ENCODE measurements at regions not wholly inside any gene's neighbourhood (a gene's known extent, or its start where the extent isn't known, plus 50 kb on each side); places are given as distances from the start of the nearest gene placed in this dataset.
A peak's percentile ranks its signal among the peaks of the same experiment; 100 is the strongest.

- no peaks in the 10 kb centered on the region for H3K36me3 Mint-ChIP-seq
- TF ChIP-seq CTCF (IDR thresholded peaks at IDR 0.05): no peak
- Histone ChIP-seq H3K4me2 (replicated peaks; ENCODE audit: extremely low read depth, low read length, poor library complexity, severe bottlenecking) (no peak overlapping the region), H3K9me3 (replicated peaks in 1 of 2; ENCODE audit: control insufficient read depth in 1 of 2, insufficient read depth in 1 of 2, low read length in 2 of 2) (no peaks in the 10 kb centered on the region), H3K27me3 (ENCODE audit: control insufficient read depth in 2 of 2, insufficient read depth in 2 of 2, low read length in 2 of 2) (no peaks in the 10 kb centered on the region), H3K4me3 (replicated peaks in 1 of 3; ENCODE audit: low read depth in 2 of 3, low read length in 3 of 3) (no peak overlapping the region), H3K79me2 (ENCODE audit: insufficient read depth, low read length) (no peaks in the 10 kb centered on the region), H2AFZ (ENCODE audit: insufficient read depth, low read depth, low read length, poor library complexity, severe bottlenecking) (no peak overlapping the region), H3K9ac (ENCODE audit: insufficient read depth, low read length, poor library complexity, severe bottlenecking) (no peak overlapping the region), H3K36me3 (replicated peaks in 1 of 2; ENCODE audit: control insufficient read depth in 1 of 2, insufficient read depth in 2 of 2, low read length in 2 of 2) (no peaks in the 10 kb centered on the region), H3K27ac (ENCODE audit: low read depth in 1 of 2, low read length in 2 of 2) (no peak overlapping the region), H3K4me1 (ENCODE audit: control insufficient read depth in 1 of 2, insufficient read depth in 2 of 2, low read length in 2 of 2) (peaks cover 19 to 33% of the 10 kb centered on the region in 2 donors), H4K20me1 (ENCODE audit: insufficient read depth, low read length) (no peaks in the 10 kb centered on the region)
- WGBS (ENCODE audit: insufficient coverage): no CpG with 5 or more reads among the region's 2 CpGs
- no peaks in the 10 kb centered on the region for H3K9me3 Mint-ChIP-seq
- intact Hi-C loops (cut with micrococcal nuclease): no loop called here
- peak overlapping the region in 1 of 7 donors; percentile 13 for H3K27ac Mint-ChIP-seq
- DNase-seq: no peak
- peaks cover 34% of the 10 kb centered on the region for H3K4me1 Mint-ChIP-seq
- no peak overlapping the region for H3K4me3 Mint-ChIP-seq
- no peaks in the 10 kb centered on the region for H3K27me3 Mint-ChIP-seq (ENCODE audit: low read depth in 3 of 3)
Observed at GRCh38 chr6:147108259-147108910, 95.8 kb upstream of the STXBP5 start.

- no peak for TF ChIP-seq CTCF (IDR thresholded peaks at IDR 0.05)
- DNase-seq: no peak
- no peaks in the 10 kb centered on the region for H3K36me3 Mint-ChIP-seq
- Histone ChIP-seq H3K27me3 (ENCODE audit: control insufficient read depth in 2 of 2, insufficient read depth in 2 of 2, low read length in 2 of 2) (no peaks in the 10 kb centered on the region), H3K27ac (ENCODE audit: low read depth in 1 of 2, low read length in 2 of 2) (no peak overlapping the region), H3K9ac (ENCODE audit: insufficient read depth, low read length, poor library complexity, severe bottlenecking) (no peak overlapping the region), H3K36me3 (replicated peaks in 1 of 2; ENCODE audit: control insufficient read depth in 1 of 2, insufficient read depth in 2 of 2, low read length in 2 of 2) (no peaks in the 10 kb centered on the region), H2AFZ (ENCODE audit: insufficient read depth, low read depth, low read length, poor library complexity, severe bottlenecking) (no peak overlapping the region), H4K20me1 (ENCODE audit: insufficient read depth, low read length) (no peaks in the 10 kb centered on the region), H3K9me3 (replicated peaks in 1 of 2; ENCODE audit: control insufficient read depth in 1 of 2, insufficient read depth in 1 of 2, low read length in 2 of 2) (no peaks in the 10 kb centered on the region), H3K4me2 (replicated peaks; ENCODE audit: extremely low read depth, low read length, poor library complexity, severe bottlenecking) (no peak overlapping the region), H3K4me3 (replicated peaks in 1 of 3; ENCODE audit: low read depth in 2 of 3, low read length in 3 of 3) (no peak overlapping the region), H3K79me2 (ENCODE audit: insufficient read depth, low read length) (no peaks in the 10 kb centered on the region), H3K4me1 (ENCODE audit: control insufficient read depth in 1 of 2, insufficient read depth in 2 of 2, low read length in 2 of 2) (peaks cover 10 to 20% of the 10 kb centered on the region in 2 donors)
- WGBS (ENCODE audit: insufficient coverage): no CpG with 5 or more reads among the region's 4 CpGs
- peaks cover 21% of the 10 kb centered on the region for H3K4me1 Mint-ChIP-seq
- H3K4me3 Mint-ChIP-seq: no peak overlapping the region
- no peak overlapping the region for H3K27ac Mint-ChIP-seq
- no peaks in the 10 kb centered on the region for H3K27me3 Mint-ChIP-seq (ENCODE audit: low read depth in 3 of 3)
- intact Hi-C loops (cut with micrococcal nuclease): no loop called here
- H3K9me3 Mint-ChIP-seq: no peaks in the 10 kb centered on the region
Observed at GRCh38 chr6:147109707-147110106, 94.5 kb upstream of the STXBP5 start.
